ENCODE measurements at regions not wholly inside any gene's neighbourhood (a gene's known extent, or its start where the extent isn't known, plus 50 kb on each side); places are given as distances from the start of the nearest gene placed in this dataset.
"Not testable (repeated sequence)": the region's sequence is repeated elsewhere in the genome, so short reads cannot be mapped to it uniquely, and the experiment has no call there.

- no peaks in the 10 kb centered on the region for H3K9me3 Mint-ChIP-seq (ENCODE audit: low read depth)
- DNase-seq: no peak
- CTCF ChIA-PET: no interaction called here
These were observed 511.7 kb upstream of the SGCD start for GRCh38 chr5:155815248-155815647.

GRCh38 chr5:155822177-155822576 lies 504.8 kb upstream of the SGCD start:
- peaks cover 2% of the 10 kb centered on the region for H3K27me3 Mint-ChIP-seq
- H3K27ac Mint-ChIP-seq: no peak overlapping the region
- no peaks in the 10 kb centered on the region for H3K36me3 Mint-ChIP-seq (ENCODE audit: low read depth)
- ChIA-PET POLR2A (no interaction called here), CTCF (no interaction called here)
- H3K4me3 Mint-ChIP-seq: no peak overlapping the region
- no peaks in the 10 kb centered on the region for H3K4me1 Mint-ChIP-seq
- no peak for ATAC-seq
- no peak for DNase-seq
- intact Hi-C loops (cut with DNase I, micrococcal nuclease): no loop called here
- no peaks in the 10 kb centered on the region for H3K9me3 Mint-ChIP-seq (ENCODE audit: low read depth)

More at GRCh38 chr5:155815248-155815647, 511.7 kb upstream of the SGCD start:
- POLR2A ChIA-PET: no interaction called here
- no peak for ATAC-seq
- Mint-ChIP-seq H3K4me1 (no peaks in the 10 kb centered on the region), H3K4me3 (no peak overlapping the region), H3K27me3 (no peaks in the 10 kb centered on the region), H3K36me3 (ENCODE audit: low read depth) (no peaks in the 10 kb centered on the region), H3K27ac (no peak overlapping the region)
- intact Hi-C loops (cut with DNase I, micrococcal nuclease): no loop called here

DNA sequence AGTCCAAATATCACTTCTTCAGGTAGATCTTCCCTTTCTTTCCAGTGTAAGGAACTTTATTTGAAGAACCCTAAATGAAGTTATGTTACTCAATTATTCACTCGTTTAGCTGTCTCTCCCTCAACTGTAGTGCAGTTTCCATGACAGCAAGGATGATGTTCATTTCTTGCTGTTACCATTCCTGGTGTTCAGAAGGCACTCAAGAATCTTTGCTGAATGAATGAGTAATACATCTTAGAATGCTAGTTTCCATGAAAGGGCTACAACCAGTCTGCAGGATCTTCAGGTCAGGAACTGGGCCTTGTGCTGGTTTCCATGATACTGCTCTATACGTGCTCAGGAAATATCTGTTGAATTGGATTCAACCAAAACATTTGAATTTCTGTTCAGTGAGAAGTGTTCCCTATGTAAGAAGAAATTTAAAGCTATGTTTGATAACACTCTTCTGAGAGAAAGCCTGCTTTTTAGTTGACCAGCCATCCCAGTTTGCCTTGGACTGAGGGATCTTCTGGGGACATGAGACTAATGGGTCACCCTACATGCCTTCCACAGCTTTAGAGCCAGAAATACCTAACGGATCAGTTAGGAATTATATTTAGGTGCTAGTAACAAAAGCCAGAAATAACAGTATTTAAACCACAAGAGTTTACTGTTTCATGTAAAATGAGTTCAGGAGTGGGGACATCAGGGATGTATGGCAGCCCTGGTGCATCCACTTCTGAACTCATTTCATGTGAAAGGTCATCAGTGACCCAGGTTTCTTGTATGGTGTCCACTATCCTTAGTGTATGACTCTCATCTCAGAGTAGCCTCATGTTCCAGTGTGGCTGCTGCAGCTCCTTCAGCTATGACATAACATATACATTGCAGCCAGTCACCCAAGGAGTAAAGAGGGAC lies 500.1 kb upstream of the SGCD start:
- Mint-ChIP-seq H3K9me3 (ENCODE audit: low read depth) (no peaks in the 10 kb centered on the region), H3K4me1 (no peaks in the 10 kb centered on the region), H3K27me3 (peaks cover 2% of the 10 kb centered on the region), H3K36me3 (ENCODE audit: low read depth) (no peaks in the 10 kb centered on the region), H3K27ac (no peak overlapping the region), H3K4me3 (no peak overlapping the region)
- DNase-seq (no peak), ATAC-seq (no peak)
- intact Hi-C loops (cut with DNase I, micrococcal nuclease): no loop called here
- POLR2A ChIA-PET: no interaction called here
- CTCF ChIA-PET: no interaction called here

GRCh38 chr5:155827508-155827815 lies 499.5 kb upstream of the SGCD start:
- H3K9me3 Mint-ChIP-seq (ENCODE audit: low read depth); POLR2A ChIA-PET; H3K4me3 Mint-ChIP-seq; H3K27me3 Mint-ChIP-seq; ATAC-seq; H3K36me3 Mint-ChIP-seq (ENCODE audit: low read depth); DNase-seq; H3K27ac Mint-ChIP-seq; intact Hi-C loops (cut with DNase I, micrococcal nuclease); CTCF ChIA-PET; H3K4me1 Mint-ChIP-seq: not testable (repeated sequence)

- no peaks in the 10 kb centered on the region for H3K4me1 Mint-ChIP-seq
- intact Hi-C loops (cut with DNase I, micrococcal nuclease): no loop called here
- DNase-seq: no peak
These were observed 499.0 kb upstream of the SGCD start for GRCh38 chr5:155827949-155828348.

GRCh38 chr5:155831491-155831890 lies 495.5 kb upstream of the SGCD start:
- Mint-ChIP-seq H3K4me3 (no peak overlapping the region), H3K4me1 (no peaks in the 10 kb centered on the region), H3K27ac (no peak overlapping the region), H3K27me3 (no peaks in the 10 kb centered on the region), H3K36me3 (ENCODE audit: low read depth) (no peaks in the 10 kb centered on the region), H3K9me3 (ENCODE audit: low read depth) (no peaks in the 10 kb centered on the region)
- no peak for DNase-seq
- ChIA-PET CTCF (no interaction called here), POLR2A (no interaction called here)
- intact Hi-C loops (cut with DNase I, micrococcal nuclease): no loop called here
- no peak for ATAC-seq

More at GRCh38 chr5:155827949-155828348, 499.0 kb upstream of the SGCD start:
- ATAC-seq: peak; percentile 19
- ChIA-PET CTCF (interaction anchor here (0.9 kb wide), 1 partner anchor 460 kb away, joined by 3 read pairs; no protein-coding TSS in a partner anchor), POLR2A (no interaction called here)
- H3K36me3 Mint-ChIP-seq (ENCODE audit: low read depth): no peaks in the 10 kb centered on the region
- H3K27ac Mint-ChIP-seq: no peak overlapping the region
- no peaks in the 10 kb centered on the region for H3K9me3 Mint-ChIP-seq (ENCODE audit: low read depth)
- peaks cover 2% of the 10 kb centered on the region for H3K27me3 Mint-ChIP-seq
- no peak overlapping the region for H3K4me3 Mint-ChIP-seq

GRCh38 chr5:155833287-155833686 lies 493.7 kb upstream of the SGCD start:
- ChIA-PET POLR2A (no interaction called here), CTCF (no interaction called here)
- H3K36me3 Mint-ChIP-seq (ENCODE audit: low read depth): no peaks in the 10 kb centered on the region
- DNase-seq (no peak), ATAC-seq (no peak)
- intact Hi-C loops (cut with DNase I, micrococcal nuclease): no loop called here
- H3K9me3 Mint-ChIP-seq (ENCODE audit: low read depth): no peaks in the 10 kb centered on the region
- H3K27ac Mint-ChIP-seq: no peak overlapping the region
- H3K27me3 Mint-ChIP-seq: no peaks in the 10 kb centered on the region
- no peaks in the 10 kb centered on the region for H3K4me1 Mint-ChIP-seq
- no peak overlapping the region for H3K4me3 Mint-ChIP-seq

DNA sequence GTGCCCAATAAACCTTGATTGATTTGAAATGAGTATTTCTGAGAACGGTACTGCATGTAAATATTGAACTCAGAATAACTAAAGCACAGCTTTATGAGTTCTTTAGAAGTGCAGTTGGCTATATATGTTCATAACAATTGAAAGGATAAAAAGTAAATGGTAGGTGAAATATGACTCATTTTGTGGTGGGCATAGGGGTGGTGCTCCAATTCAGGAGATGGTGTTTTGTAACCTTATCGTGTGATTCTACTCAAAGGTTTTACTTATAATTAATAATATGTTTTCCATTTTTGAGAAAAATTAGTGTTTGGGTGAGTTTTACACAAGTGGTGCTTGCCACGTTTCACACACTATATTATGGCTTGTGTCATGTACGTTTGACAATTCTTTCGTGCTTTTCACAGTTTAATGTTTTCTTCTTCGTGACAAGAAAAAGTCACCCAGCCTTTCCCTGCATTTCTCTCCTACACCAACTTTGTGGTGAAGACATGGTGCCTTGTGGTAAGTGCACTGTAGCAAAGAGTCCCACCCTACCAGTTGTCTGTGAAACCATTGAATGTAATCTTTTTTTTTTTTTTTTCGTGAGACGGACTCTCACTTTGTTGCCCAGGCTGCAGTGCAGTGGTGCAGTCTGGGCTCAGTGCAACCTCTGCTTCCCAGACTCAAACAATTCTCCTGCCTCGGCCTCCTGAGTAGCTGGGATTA lies 492.5 kb upstream of the SGCD start:
- Mint-ChIP-seq H3K36me3 (ENCODE audit: low read depth) (no peaks in the 10 kb centered on the region), H3K9me3 (ENCODE audit: low read depth) (no peaks in the 10 kb centered on the region), H3K4me1 (no peaks in the 10 kb centered on the region), H3K27ac (no peak overlapping the region), H3K27me3 (peaks cover 3% of the 10 kb centered on the region), H3K4me3 (no peak overlapping the region)
- intact Hi-C loops (cut with DNase I, micrococcal nuclease): no loop called here
- POLR2A ChIA-PET: no interaction called here
- no peak for ATAC-seq
- CTCF ChIA-PET: no interaction called here
- no peak for DNase-seq

GRCh38 chr5:155836089-155836803 lies 490.7 kb upstream of the SGCD start:
- Mint-ChIP-seq H3K27ac (no peak overlapping the region), H3K4me3 (no peak overlapping the region), H3K4me1 (no peaks in the 10 kb centered on the region), H3K9me3 (ENCODE audit: low read depth) (no peaks in the 10 kb centered on the region), H3K36me3 (ENCODE audit: low read depth) (no peaks in the 10 kb centered on the region), H3K27me3 (peaks cover 3% of the 10 kb centered on the region)
- ChIA-PET POLR2A (no interaction called here), CTCF (no interaction called here)
- no peak for ATAC-seq
- intact Hi-C loops (cut with DNase I, micrococcal nuclease): no loop called here
- DNase-seq: no peak

DNA sequence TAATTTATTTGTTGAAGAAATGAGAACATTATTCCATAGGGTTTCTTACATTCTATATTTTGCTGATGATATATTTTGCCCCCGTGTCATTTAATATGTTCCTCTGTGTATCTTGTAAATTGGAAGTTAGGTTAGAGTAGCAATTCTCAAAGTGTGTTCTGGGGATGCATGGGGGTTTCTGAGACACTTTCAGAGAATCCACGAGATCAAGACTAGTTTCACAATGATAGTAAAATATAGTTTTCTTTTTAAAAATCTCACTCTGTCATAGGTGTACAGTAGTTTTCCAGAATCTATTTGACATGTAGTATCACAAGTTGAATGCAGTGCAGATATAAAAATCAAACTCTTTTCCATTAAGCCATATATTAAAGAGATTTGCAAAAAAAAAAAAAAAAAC lies 488.6 kb upstream of the SGCD start:
- H3K4me1 Mint-ChIP-seq: no peaks in the 10 kb centered on the region
- ChIA-PET CTCF (no interaction called here), POLR2A (no interaction called here)
- H3K9me3 Mint-ChIP-seq (ENCODE audit: low read depth): no peaks in the 10 kb centered on the region
- intact Hi-C loops (cut with DNase I, micrococcal nuclease): no loop called here
- no peak overlapping the region for H3K4me3 Mint-ChIP-seq
- peaks cover 3% of the 10 kb centered on the region for H3K27me3 Mint-ChIP-seq
- no peaks in the 10 kb centered on the region for H3K36me3 Mint-ChIP-seq (ENCODE audit: low read depth)
- DNase-seq: no peak
- ATAC-seq: no peak
- no peak overlapping the region for H3K27ac Mint-ChIP-seq

GRCh38 chr5:155839251-155840037 lies 487.5 kb upstream of the SGCD start:
- ATAC-seq: no peak
- Mint-ChIP-seq H3K36me3 (ENCODE audit: low read depth) (no peaks in the 10 kb centered on the region), H3K4me1 (no peaks in the 10 kb centered on the region), H3K27me3 (peaks cover 3% of the 10 kb centered on the region), H3K4me3 (no peak overlapping the region), H3K9me3 (ENCODE audit: low read depth) (no peaks in the 10 kb centered on the region), H3K27ac (no peak overlapping the region)
- intact Hi-C loops (cut with DNase I, micrococcal nuclease): no loop called here
- DNase-seq: no peak
- ChIA-PET CTCF (interaction anchor here (0.6 kb wide), 1 partner anchor 94 kb away, joined by 3 read pairs; no protein-coding TSS in a partner anchor), POLR2A (no interaction called here)

All from activated CD4-positive, alpha-beta T cell treated with anti-CD3 and anti-CD28 coated beads for 36 hours (primary cell).